GM12892 (cell line): ENCODE measurements at regions not wholly inside any gene's neighbourhood (a gene's known extent, or its start where the extent isn't known, plus 50 kb on each side); places are given as distances from the start of the nearest gene placed in this dataset.

Source experiments
- POLR2A ChIP-seq: IDR thresholded peaks from 2 replicates; pipeline ENCODE4 v1.6.1; 2011; ENCODE audit warnings: low read depth, low read length, control low read depth
- POLR2AphosphoS5 ChIP-seq: IDR thresholded peaks from 2 replicates; pipeline ENCODE4 v1.6.1; 2011; ENCODE audit warnings: low read depth, low read length, control low read depth

GRCh38 chrX:153238361-153238760, 59.3 kb downstream of the MAGEA1 start:
- TF ChIP-seq POLR2A, result no peak
- TF ChIP-seq POLR2AphosphoS5, result no peak
